GM13976 (cell line): ENCODE measurements at regions not wholly inside any gene's neighbourhood (a gene's known extent, or its start where the extent isn't known, plus 50 kb on each side); places are given as distances from the start of the nearest gene placed in this dataset.

Experiments
- DNase-seq: peaks from one replicate; pipeline ENCODE4 v3.0.0; 2012; ENCODE audit warnings: low spot score
- CTCF ChIP-seq: IDR thresholded peaks from 2 replicates; pipeline ENCODE4 v1.5.1; 2012; ENCODE audit warnings: borderline replicate concordance, mild to moderate bottlenecking; ENCODE audit not compliant: insufficient read depth; ENCODE audit errors: extremely low read depth, missing control alignments, control extremely low read depth
- in situ Hi-C: fragments of 300-500 bp; cut with MboI; formaldehyde crosslinking; loops from one replicate; pipeline ENCODE4 v1.12.0; 2022; ENCODE audit warnings: low sequenced_read_pairs, mixed read lengths, inconsistent platforms; ENCODE audit not compliant: unreplicated experiment

GRCh38 chr13:106985481-106985880 is 417.5 kb upstream of the ARGLU1 start:
- no peak for TF ChIP-seq CTCF
- in situ Hi-C loops: no loop called here
- no peak for DNase-seq

- in situ Hi-C loops: no loop called here
- TF ChIP-seq CTCF: no peak
- no peak for DNase-seq
Measured at GRCh38 chr13:106981051-106981450, 413.1 kb upstream of the ARGLU1 start.

GRCh38 chr13:106967391-106967790 is 399.5 kb upstream of the ARGLU1 start:
- in situ Hi-C loops: no loop called here
- TF ChIP-seq CTCF: no peak
- no peak for DNase-seq

- DNase-seq: no peak
- TF ChIP-seq CTCF: no peak
- in situ Hi-C loops: no loop called here
Measured at GRCh38 chr13:106963151-106963550, 395.2 kb upstream of the ARGLU1 start.

- no peak for DNase-seq
- in situ Hi-C loops: no loop called here
- TF ChIP-seq CTCF: no peak
Measured at GRCh38 chr13:106961651-106962050, 393.7 kb upstream of the ARGLU1 start.

GRCh38 chr13:106961216-106961615 is 393.3 kb upstream of the ARGLU1 start:
- no peak for DNase-seq
- no peak for TF ChIP-seq CTCF
- in situ Hi-C loops: no loop called here

- no peak for DNase-seq
- in situ Hi-C loops: no loop called here
- TF ChIP-seq CTCF: no peak
Measured at GRCh38 chr13:106958621-106959048, 390.7 kb upstream of the ARGLU1 start.
